GM18505 (cell line): ENCODE measurements at regions not wholly inside any gene's neighbourhood (a gene's known extent, or its start where the extent isn't known, plus 50 kb on each side); places are given as distances from the start of the nearest gene placed in this dataset.

ENCODE experiments used
- ATAC-seq: cut with Tn5 transposase; IDR thresholded peaks from one replicate; pipeline ENCODE4 v1.9.1; 2021; ENCODE audit not compliant: unreplicated experiment
- POLR2A ChIP-seq: IDR thresholded peaks from 4 replicates; pipeline ENCODE4 v1.6.1; 2011; ENCODE audit warnings: borderline replicate concordance; ENCODE audit not compliant: insufficient read depth, insufficient read length; ENCODE audit errors: extremely low read depth

- no peak for TF ChIP-seq POLR2A
- ATAC-seq = no peak
Measured at GRCh38 chr7:32379510-32380112, 110.6 kb downstream of the LSM5 start.

GRCh38 chr7:32378988-32379387, 111.2 kb downstream of the LSM5 start:
- TF ChIP-seq POLR2A = no peak
- ATAC-seq = no peak

GRCh38 chr7:32364581-32364980, 125.6 kb downstream of the LSM5 start:
- TF ChIP-seq POLR2A = no peak
- ATAC-seq = no peak

GRCh38 chr7:32360127-32360526, 130.1 kb downstream of the LSM5 start:
- no peak for ATAC-seq
- no peak for TF ChIP-seq POLR2A

- no peak for ATAC-seq
- TF ChIP-seq POLR2A = no peak
Measured at GRCh38 chr7:32357535-32358277, 132.5 kb downstream of the LSM5 start.

- no peak for ATAC-seq
- no peak for TF ChIP-seq POLR2A
Measured at GRCh38 chr7:32347244-32347828, 142.8 kb downstream of the LSM5 start.

GRCh38 chr7:32346253-32346652, 143.9 kb downstream of the LSM5 start:
- no peak for TF ChIP-seq POLR2A
- no peak for ATAC-seq

- TF ChIP-seq POLR2A = no peak
- no peak for ATAC-seq
Measured at GRCh38 chr7:32336726-32337125, 153.5 kb downstream of the LSM5 start.

GRCh38 chr7:32335107-32335506, 155.1 kb downstream of the LSM5 start:
- no peak for ATAC-seq
- TF ChIP-seq POLR2A = no peak

- ATAC-seq = no peak
Measured at GRCh38 chr7:32330602-32331001, 159.6 kb downstream of the LSM5 start.

GRCh38 chr7:32326078-32326477, 164.1 kb downstream of the LSM5 start:
- no peak for TF ChIP-seq POLR2A
- no peak for ATAC-seq

More at GRCh38 chr7:32330602-32331001, 159.6 kb downstream of the LSM5 start:
- TF ChIP-seq POLR2A = no peak

- TF ChIP-seq POLR2A = no peak
- no peak for ATAC-seq
Measured at GRCh38 chr7:32323712-32324111, 166.5 kb downstream of the LSM5 start.

- no peak for ATAC-seq
- no peak for TF ChIP-seq POLR2A
Measured at GRCh38 chr7:32319012-32319382, 171.2 kb downstream of the LSM5 start.
